HCT116 (cell line): ENCODE measurements at regions not wholly inside any gene's neighbourhood (a gene's known extent, or its start where the extent isn't known, plus 50 kb on each side); places are given as distances from the start of the nearest gene placed in this dataset.

Experiments used
- ATAC-seq: fragments of 200-7000 bp; cut with Tn5 transposase; 2 replicates; pipeline ENCODE4 v1.9.1; 2020; ENCODE audit warnings: mild to moderate bottlenecking, moderate library complexity
- BruUV-seq: library from RNA; stranded (reverse); fragments of 400-500 nt; replicated peaks from 2 replicates; lab custom pipeline; 2021; lab: Mats Ljungman, UMichigan
- CTCF ChIA-PET: fragments of 300-600 bp; sonication (Branson Sonifier 250); formaldehyde crosslinking; loops from one replicate; lab custom pipeline; 2021; ENCODE audit warnings: antibody characterized with exemption; lab: Charles Lee
- POLR2A ChIA-PET: fragments of 300-600, 350-600 bp; sonication (Branson Sonifier 250); formaldehyde crosslinking; loops from one replicate; lab custom pipeline; 2021; ENCODE audit warnings: antibody characterized with exemption; lab: Charles Lee
- RAD21 ChIA-PET, 2 experiments: fragments of 300-600 bp; sonication (Branson Sonifier 250); formaldehyde crosslinking; loops; one replicate each; lab custom pipeline; 2023; ENCODE audit warnings: low total read pairs in 2 of 2; ENCODE audit not compliant: uncharacterized antibody in 2 of 2, unreplicated experiment in 2 of 2, low non-redundant PET in 1 of 2; lab: Charles Lee
- DNase-seq: peaks from one replicate; pipeline ENCODE4 v3.0.0-alpha.2; 2010; ENCODE audit warnings: low read depth, low spot score
- H2AFZ ChIP-seq: fragments of 200-600 bp; shearing (Covaris generic), sonication (generic); 2 replicates; pipeline ENCODE4 v1.6.1; 2017; ENCODE audit warnings: low read depth, mixed run types, mixed read lengths, antibody characterized with exemption, low read length; ENCODE audit not compliant: poor library complexity, severe bottlenecking
- H3K27ac ChIP-seq: 2 replicates; pipeline ENCODE4 v1.5.1; 2012; ENCODE audit warnings: low read depth, low read length
- H3K27me3 ChIP-seq: fragments of 200-600 bp; sonication (generic); 2 replicates; pipeline ENCODE4 v1.6.1; 2016; ENCODE audit warnings: mixed run types, low read length, mixed read lengths; ENCODE audit not compliant: insufficient read depth
- H3K36me3 ChIP-seq, 2 experiments: fragments of 200-500 bp in 1 of 2; fragments of 200-600 bp in 1 of 2; sonication (Bioruptor generic) in 1 of 2; sonication (generic) in 1 of 2; 2 replicates each; pipeline versions ENCODE4 v1.5.1 to v1.6.1; 2014 to 2016; ENCODE audit warnings: low read length in 2 of 2, inconsistent platforms in 1 of 2, mixed read lengths in 1 of 2, mixed run types in 1 of 2; ENCODE audit not compliant: insufficient read depth in 2 of 2, control insufficient read depth in 1 of 2
- H3K4me1 ChIP-seq, 2 experiments: fragments of 200-600 bp in 1 of 2; sonication (generic) in 1 of 2; 2 replicates each; pipeline versions ENCODE4 v1.5.1 to v1.6.1; 2012 to 2017; ENCODE audit warnings: low read length in 2 of 2, inconsistent platforms in 1 of 2, mild to moderate bottlenecking in 1 of 2, mixed read lengths in 1 of 2, mixed run types in 1 of 2, moderate library complexity in 1 of 2; ENCODE audit not compliant: insufficient read depth in 2 of 2, control insufficient read depth in 1 of 2
- H3K4me2 ChIP-seq: fragments of 200-600 bp; sonication (generic); 2 replicates; pipeline ENCODE4 v1.6.1; 2017; ENCODE audit warnings: mixed run types, low read length, mixed read lengths
- H3K4me3 ChIP-seq, 2 experiments: fragments of 200-600 bp in 1 of 2; sonication (generic) in 1 of 2; replicated peaks in 1 of 2; 2 replicates each; pipeline ENCODE4 v1.5.1; 2011 to 2016; ENCODE audit warnings: low read length in 2 of 2, control low read depth in 1 of 2, low read depth in 1 of 2, mild to moderate bottlenecking in 1 of 2, mixed read lengths in 1 of 2, mixed run types in 1 of 2
- H3K79me2 ChIP-seq: fragments of 200-600 bp; sonication (generic); 2 replicates; pipeline ENCODE4 v1.6.1; 2017; ENCODE audit warnings: mild to moderate bottlenecking, mixed run types, low read length, moderate library complexity, mixed read lengths; ENCODE audit not compliant: insufficient read depth
- H3K9ac ChIP-seq: fragments of 200-600 bp; sonication (generic); 2 replicates; pipeline ENCODE4 v1.6.1; 2016; ENCODE audit warnings: low read length, mixed read lengths
- H3K9me2 ChIP-seq: fragments of 200-600 bp; sonication (generic), shearing (Covaris generic); 2 replicates; pipeline ENCODE4 v1.6.1; 2017; ENCODE audit warnings: mixed run types, mild to moderate bottlenecking, moderate library complexity; ENCODE audit not compliant: insufficient read depth
- H3K9me3 ChIP-seq, 2 experiments: fragments of 200-500 bp in 1 of 2; fragments of 200-600 bp in 1 of 2; sonication (Bioruptor generic) in 1 of 2; sonication (generic) in 1 of 2; 2 replicates each; pipeline ENCODE4 v1.6.1; 2014 to 2017; ENCODE audit warnings: low read length in 2 of 2, mixed read lengths in 2 of 2, inconsistent platforms in 1 of 2, low read depth in 1 of 2, mild to moderate bottlenecking in 1 of 2, mixed run types in 1 of 2, moderate library complexity in 1 of 2; ENCODE audit not compliant: control insufficient read depth in 1 of 2, insufficient read depth in 1 of 2
- H4K20me1 ChIP-seq: fragments of 200-600 bp; sonication (generic), shearing (Covaris generic); 2 replicates; pipeline ENCODE4 v1.6.1; 2017; ENCODE audit warnings: mixed run types, mild to moderate bottlenecking, moderate library complexity; ENCODE audit not compliant: insufficient read depth
- ATF3 ChIP-seq: IDR thresholded peaks from 2 replicates; pipeline ENCODE4 v1.6.1; 2012
- CBX3 ChIP-seq: IDR thresholded peaks from 2 replicates; pipeline ENCODE4 v1.6.1; 2012; ENCODE audit warnings: low read depth
- CEBPB ChIP-seq: IDR thresholded peaks from 2 replicates; pipeline ENCODE4 v1.6.1; 2012; ENCODE audit warnings: low read depth
- EGR1 ChIP-seq: IDR thresholded peaks from 2 replicates; pipeline ENCODE4 v1.6.1; 2012; ENCODE audit warnings: low read depth
- ELF1 ChIP-seq: IDR thresholded peaks from 2 replicates; pipeline ENCODE4 v1.6.1; 2012; ENCODE audit warnings: low read depth, borderline replicate concordance
- EZH2 ChIP-seq: fragments of 200-600 bp; sonication (generic); IDR thresholded peaks from 2 replicates; pipeline ENCODE4 v1.6.1; 2017; ENCODE audit warnings: antibody characterized with exemption, mixed run types
- EZH2phosphoT487 ChIP-seq: fragments of 200-600 bp; IDR thresholded peaks from 2 replicates; pipeline ENCODE4 v1.6.1; 2018; ENCODE audit warnings: antibody characterized with exemption, borderline replicate concordance
- JUND ChIP-seq: IDR thresholded peaks from 2 replicates; pipeline ENCODE4 v1.6.1; 2012
- MAX ChIP-seq: IDR thresholded peaks from 2 replicates; pipeline ENCODE4 v1.6.1; 2012
- POLR2AphosphoS5 ChIP-seq: IDR thresholded peaks from 2 replicates; pipeline ENCODE4 v1.6.1; 2011; ENCODE audit warnings: mild to moderate bottlenecking, low read depth, low read length, moderate library complexity
- RAD21 ChIP-seq: IDR thresholded peaks from 2 replicates; pipeline ENCODE4 v1.6.1; 2012; ENCODE audit warnings: low read depth, mild to moderate bottlenecking
- SIN3A ChIP-seq: IDR thresholded peaks from 2 replicates; pipeline ENCODE4 v1.6.1; 2012; ENCODE audit warnings: low read depth
- SP1 ChIP-seq: IDR thresholded peaks from 2 replicates; pipeline ENCODE4 v1.6.1; 2012; ENCODE audit warnings: low read depth
- SRF ChIP-seq: IDR thresholded peaks from 2 replicates; pipeline ENCODE4 v1.6.1; 2012; ENCODE audit warnings: low read depth
- TCF7L2 ChIP-seq: IDR thresholded peaks from 2 replicates; pipeline ENCODE4 v1.7.0; 2011; ENCODE audit warnings: borderline replicate concordance, inconsistent platforms; ENCODE audit not compliant: insufficient read depth, insufficient read length; ENCODE audit errors: extremely low read depth
- YY1 ChIP-seq: IDR thresholded peaks from 2 replicates; pipeline ENCODE4 v1.6.1; 2011; ENCODE audit warnings: low read length, low read depth, moderate library complexity, mild to moderate bottlenecking; ENCODE audit not compliant: insufficient replicate concordance; ENCODE audit errors: extremely low read depth
- ZBTB33 ChIP-seq: IDR thresholded peaks from 2 replicates; pipeline ENCODE4 v1.6.1; 2011; ENCODE audit warnings: mild to moderate bottlenecking, low read length, moderate library complexity; ENCODE audit not compliant: insufficient replicate concordance; ENCODE audit errors: extremely low read depth
- ZFX ChIP-seq: fragments of 450-650 bp; IDR thresholded peaks from 2 replicates; pipeline ENCODE4 v1.6.1; 2017
- intact Hi-C: fragments of 100-400 bp; cut with micrococcal nuclease; formaldehyde crosslinking; loops from 2 replicates; pipeline ENCODE4 v1.10.0; 2022
- TF ChIP-seq, protein P1 (sequence below), 3 experiments: fragments of 200-600 bp in 1 of 3; sonication (generic) in 1 of 3; IDR thresholded peaks in 2 of 3; conservative IDR thresholded peaks in 1 of 3; 2 replicates each; pipeline ENCODE4 v1.5.1; 2012 to 2017; ENCODE audit warnings: low read depth in 2 of 3, low read length in 2 of 3, antibody characterized with exemption in 1 of 3, borderline replicate concordance in 1 of 3, control low read depth in 1 of 3, mild to moderate bottlenecking in 1 of 3, mixed read lengths in 1 of 3, mixed run types in 1 of 3, moderate library complexity in 1 of 3; ENCODE audit not compliant: insufficient read depth in 1 of 3
- TF ChIP-seq, protein P2 (sequence below): IDR thresholded peaks from 2 replicates; pipeline ENCODE4 v1.6.1; 2012; ENCODE audit warnings: low read depth

GRCh38 chr13:55013051-55013450, 1984.4 kb downstream of the OLFM4 start:
- DNase-seq (no peak), ATAC-seq (no peak)
- ChIA-PET CTCF (no interaction called here), RAD21 (no interaction called here), POLR2A (no interaction called here)
- H3K27ac ChIP-seq, result no peak overlapping the region
- H3K4me2 ChIP-seq, result no peak overlapping the region
- no peaks in the 10 kb centered on the region for H3K27me3 ChIP-seq
- no peaks in the 10 kb centered on the region for H3K9me2 ChIP-seq
- H3K9me3 ChIP-seq, result peaks cover 12% of the 10 kb centered on the region in 2 experiments; a peak in 2 of 4 replicates
- H3K36me3 ChIP-seq, result no peaks in the 10 kb centered on the region
- H3K9ac ChIP-seq, result no peak overlapping the region
- no peak overlapping the region for H2AFZ ChIP-seq
- no peak overlapping the region for H3K4me3 ChIP-seq
- no peaks in the 10 kb centered on the region for H4K20me1 ChIP-seq
- TF ChIP-seq, protein P1, sequence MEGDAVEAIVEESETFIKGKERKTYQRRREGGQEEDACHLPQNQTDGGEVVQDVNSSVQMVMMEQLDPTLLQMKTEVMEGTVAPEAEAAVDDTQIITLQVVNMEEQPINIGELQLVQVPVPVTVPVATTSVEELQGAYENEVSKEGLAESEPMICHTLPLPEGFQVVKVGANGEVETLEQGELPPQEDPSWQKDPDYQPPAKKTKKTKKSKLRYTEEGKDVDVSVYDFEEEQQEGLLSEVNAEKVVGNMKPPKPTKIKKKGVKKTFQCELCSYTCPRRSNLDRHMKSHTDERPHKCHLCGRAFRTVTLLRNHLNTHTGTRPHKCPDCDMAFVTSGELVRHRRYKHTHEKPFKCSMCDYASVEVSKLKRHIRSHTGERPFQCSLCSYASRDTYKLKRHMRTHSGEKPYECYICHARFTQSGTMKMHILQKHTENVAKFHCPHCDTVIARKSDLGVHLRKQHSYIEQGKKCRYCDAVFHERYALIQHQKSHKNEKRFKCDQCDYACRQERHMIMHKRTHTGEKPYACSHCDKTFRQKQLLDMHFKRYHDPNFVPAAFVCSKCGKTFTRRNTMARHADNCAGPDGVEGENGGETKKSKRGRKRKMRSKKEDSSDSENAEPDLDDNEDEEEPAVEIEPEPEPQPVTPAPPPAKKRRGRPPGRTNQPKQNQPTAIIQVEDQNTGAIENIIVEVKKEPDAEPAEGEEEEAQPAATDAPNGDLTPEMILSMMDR (IDR thresholded peaks at IDR 0.05 in 2 of 3, conservative IDR thresholded peaks at IDR 0.05 in 1 of 3; ENCODE audit: borderline replicate concordance in 1 of 3, insufficient read depth in 1 of 3, low read depth in 2 of 3, low read length in 2 of 3), result no peak
- TF ChIP-seq JUND (no peak), YY1 (no peak), TCF7L2 (no peak), SP1 (no peak), MAX (no peak), ZBTB33 (no peak), EZH2phosphoT487 (no peak), SIN3A (no peak), RAD21 (no peak), POLR2AphosphoS5 (no peak), CEBPB (no peak), CBX3 (no peak), ELF1 (no peak), EZH2 (no peak), ZFX (no peak), SRF (no peak), ATF3 (no peak), EGR1 (no peak)
- TF ChIP-seq, protein P2, sequence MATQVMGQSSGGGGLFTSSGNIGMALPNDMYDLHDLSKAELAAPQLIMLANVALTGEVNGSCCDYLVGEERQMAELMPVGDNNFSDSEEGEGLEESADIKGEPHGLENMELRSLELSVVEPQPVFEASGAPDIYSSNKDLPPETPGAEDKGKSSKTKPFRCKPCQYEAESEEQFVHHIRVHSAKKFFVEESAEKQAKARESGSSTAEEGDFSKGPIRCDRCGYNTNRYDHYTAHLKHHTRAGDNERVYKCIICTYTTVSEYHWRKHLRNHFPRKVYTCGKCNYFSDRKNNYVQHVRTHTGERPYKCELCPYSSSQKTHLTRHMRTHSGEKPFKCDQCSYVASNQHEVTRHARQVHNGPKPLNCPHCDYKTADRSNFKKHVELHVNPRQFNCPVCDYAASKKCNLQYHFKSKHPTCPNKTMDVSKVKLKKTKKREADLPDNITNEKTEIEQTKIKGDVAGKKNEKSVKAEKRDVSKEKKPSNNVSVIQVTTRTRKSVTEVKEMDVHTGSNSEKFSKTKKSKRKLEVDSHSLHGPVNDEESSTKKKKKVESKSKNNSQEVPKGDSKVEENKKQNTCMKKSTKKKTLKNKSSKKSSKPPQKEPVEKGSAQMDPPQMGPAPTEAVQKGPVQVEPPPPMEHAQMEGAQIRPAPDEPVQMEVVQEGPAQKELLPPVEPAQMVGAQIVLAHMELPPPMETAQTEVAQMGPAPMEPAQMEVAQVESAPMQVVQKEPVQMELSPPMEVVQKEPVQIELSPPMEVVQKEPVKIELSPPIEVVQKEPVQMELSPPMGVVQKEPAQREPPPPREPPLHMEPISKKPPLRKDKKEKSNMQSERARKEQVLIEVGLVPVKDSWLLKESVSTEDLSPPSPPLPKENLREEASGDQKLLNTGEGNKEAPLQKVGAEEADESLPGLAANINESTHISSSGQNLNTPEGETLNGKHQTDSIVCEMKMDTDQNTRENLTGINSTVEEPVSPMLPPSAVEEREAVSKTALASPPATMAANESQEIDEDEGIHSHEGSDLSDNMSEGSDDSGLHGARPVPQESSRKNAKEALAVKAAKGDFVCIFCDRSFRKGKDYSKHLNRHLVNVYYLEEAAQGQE, result no peak
- BruUV-seq, result no TSS peak
- intact Hi-C loops, result no loop called here
- H3K79me2 ChIP-seq, result no peaks in the 10 kb centered on the region
- H3K4me1 ChIP-seq, result no peaks in the 10 kb centered on the region
